NCI-H1436 (cell line): ENCODE measurements at regions not wholly inside any gene's neighbourhood (a gene's known extent, or its start where the extent isn't known, plus 50 kb on each side); places are given as distances from the start of the nearest gene placed in this dataset.

Experiments used
- DNase-seq: peaks from one replicate; lab custom pipeline; 2025; lab: John Stamatoyannopoulos, UW

- DNase-seq, result no peak
These were observed 214.4 kb downstream of the SPRY2 start for GRCh38 chr13:80126389-80127068.

GRCh38 chr13:80123945-80124344, 217.0 kb downstream of the SPRY2 start:
- DNase-seq, result no peak

- DNase-seq, result no peak
These were observed 219.9 kb downstream of the SPRY2 start for GRCh38 chr13:80121038-80121437.

DNA sequence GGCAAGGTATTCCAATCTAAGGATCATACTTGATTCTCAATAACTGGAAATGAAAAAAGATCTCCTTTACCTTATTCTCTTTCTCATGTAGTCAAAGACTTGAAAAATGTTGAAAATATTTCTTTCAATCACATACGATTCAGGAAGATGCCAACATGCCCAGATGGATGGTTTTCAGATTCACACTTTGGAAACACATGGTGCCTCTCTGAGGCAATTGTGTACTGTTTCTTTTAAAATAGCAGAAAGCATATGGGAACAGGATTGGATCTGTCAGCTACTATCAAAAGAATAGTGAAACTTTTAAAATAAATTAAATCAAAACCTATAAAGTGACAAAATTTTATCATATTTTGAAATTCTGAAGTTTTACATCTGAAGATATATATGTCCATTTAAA, 222.4 kb downstream of the SPRY2 start:
- DNase-seq, result no peak

DNA sequence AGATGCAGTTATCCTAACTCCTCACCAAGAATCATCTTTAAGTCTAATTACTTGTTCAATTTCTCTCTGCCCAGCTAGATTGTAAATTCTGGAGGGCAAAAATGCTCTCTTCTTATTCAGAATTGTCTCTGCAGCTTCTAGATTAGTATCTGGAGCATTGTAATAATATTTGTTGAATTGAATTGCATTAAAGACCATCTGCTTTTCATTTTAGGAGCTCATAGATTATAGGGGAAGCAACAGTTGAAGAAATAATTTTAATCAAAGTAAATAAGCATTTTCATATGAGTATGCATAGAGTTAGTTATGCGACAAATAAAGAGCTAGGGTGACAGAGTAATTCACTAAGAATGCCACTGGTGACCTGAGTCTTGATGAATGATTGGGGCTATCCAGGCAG, 222.8 kb downstream of the SPRY2 start:
- no peak for DNase-seq

DNA sequence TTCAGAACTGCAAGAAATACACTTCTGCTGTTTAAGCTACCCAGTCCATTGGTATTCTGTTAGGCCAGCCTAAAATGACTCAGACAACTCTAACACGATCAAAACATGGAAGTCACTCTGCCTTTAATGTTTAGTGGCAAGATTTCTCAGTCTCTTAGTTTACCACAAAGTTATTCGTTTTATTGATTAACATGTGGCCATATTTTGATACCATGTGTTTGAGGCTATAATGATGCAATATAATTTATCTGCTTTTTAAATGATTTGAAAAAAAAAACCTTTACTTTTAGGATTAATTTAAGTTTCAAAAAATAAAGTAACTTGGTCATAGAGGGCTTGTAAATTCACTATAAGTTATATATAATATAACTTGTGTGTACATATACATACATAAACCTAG, 223.4 kb downstream of the SPRY2 start:
- no peak for DNase-seq

GRCh38 chr13:80116107-80116506, 224.8 kb downstream of the SPRY2 start:
- DNase-seq, result no peak

DNA sequence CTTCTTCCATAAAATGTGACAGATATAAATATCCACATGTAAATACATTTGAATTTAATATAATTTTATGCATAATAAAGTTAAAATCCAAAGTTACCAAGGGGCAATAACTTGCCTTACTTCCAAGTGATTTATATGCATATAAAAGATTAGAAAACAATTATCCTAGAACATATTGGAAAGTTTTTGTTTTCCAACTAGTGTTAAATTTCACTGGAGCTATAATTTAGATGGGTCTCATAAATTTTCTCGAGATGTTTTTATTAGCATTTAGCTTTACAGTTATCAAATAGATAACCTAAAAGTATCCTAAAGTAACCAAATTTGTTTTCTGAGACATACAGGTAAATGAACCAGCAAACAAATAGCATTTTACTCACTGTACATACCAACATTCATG, 225.3 kb downstream of the SPRY2 start:
- DNase-seq, result no peak

- no peak for DNase-seq
These were observed 227.0 kb downstream of the SPRY2 start for GRCh38 chr13:80113714-80114454.

DNA sequence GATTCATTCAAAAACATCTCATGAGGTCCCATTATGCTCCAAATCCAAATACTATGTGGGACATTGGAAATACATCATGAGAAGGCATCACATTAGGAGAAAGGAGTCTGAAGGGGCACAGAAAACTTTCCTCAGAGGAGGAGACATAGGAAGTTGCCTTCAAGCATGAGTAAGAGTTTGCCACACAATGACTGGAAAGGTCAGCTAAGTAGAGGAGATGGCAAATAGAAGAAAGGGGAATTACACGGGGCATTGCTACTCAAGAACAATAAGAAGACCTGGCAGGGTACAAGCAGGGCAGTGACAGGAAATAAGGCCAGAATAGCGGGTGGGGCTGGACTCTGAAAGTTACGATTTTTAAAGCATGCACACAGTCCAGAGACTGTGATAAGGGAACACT, 231.6 kb downstream of the SPRY2 start:
- no peak for DNase-seq

- no peak for DNase-seq
These were observed 235.6 kb downstream of the SPRY2 start for GRCh38 chr13:80105350-80105749.

DNA sequence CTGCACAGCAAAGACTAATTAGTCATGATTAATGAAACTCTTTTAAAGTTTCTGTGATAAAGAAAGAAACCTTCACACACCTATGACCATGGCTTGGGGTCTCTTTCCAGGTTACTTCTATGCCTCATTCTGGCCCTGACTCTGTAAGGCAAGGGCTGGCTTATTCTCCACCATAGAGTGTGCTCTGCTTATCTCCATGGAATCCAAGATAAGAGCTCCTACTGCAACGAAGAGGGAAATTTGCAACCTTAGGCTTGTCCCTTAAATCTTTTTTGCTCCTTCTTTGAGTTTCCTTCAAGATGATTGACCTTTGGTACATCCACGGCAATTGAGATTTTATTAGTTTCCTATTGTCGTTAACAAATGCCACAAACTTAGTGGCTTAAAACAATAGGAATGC, 239.9 kb downstream of the SPRY2 start:
- DNase-seq, result no peak

DNA sequence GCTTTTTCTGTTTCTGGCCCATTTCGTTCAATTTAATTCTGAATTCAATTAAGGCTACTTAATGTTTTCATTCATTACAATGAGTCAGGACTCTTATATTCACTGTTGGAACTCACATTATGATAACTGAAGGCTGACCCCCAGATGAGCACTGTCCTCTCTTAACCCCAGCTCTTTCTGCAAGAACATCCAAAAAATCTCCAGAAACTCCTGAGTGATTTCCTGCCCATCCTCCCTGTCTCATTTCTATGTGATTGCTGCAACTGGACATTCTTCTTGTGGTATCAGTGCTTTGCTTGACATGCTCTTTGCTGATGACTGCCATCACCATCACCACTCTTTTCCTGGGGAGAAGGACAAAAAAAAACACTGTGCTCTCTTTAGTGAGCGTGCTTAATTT, 240.3 kb downstream of the SPRY2 start:
- no peak for DNase-seq

DNA sequence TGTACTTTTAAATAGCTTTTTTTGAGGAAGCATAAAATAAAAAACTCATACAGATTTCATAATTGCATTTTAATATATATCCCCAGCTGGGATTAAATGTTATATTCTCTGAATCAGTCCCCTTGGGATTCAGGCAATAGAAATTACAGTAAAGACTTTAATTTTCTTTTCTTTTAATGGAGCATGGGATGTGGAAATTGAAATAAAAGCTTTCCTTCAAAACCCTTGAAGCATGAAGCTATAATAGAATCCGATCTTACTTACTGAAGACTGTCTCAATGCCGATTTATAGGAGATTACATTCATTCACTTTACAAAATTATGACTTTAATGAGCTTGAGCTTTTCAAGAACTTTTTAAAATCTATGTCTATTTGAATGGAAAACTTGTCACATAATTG, 243.4 kb downstream of the SPRY2 start:
- no peak for DNase-seq

DNA sequence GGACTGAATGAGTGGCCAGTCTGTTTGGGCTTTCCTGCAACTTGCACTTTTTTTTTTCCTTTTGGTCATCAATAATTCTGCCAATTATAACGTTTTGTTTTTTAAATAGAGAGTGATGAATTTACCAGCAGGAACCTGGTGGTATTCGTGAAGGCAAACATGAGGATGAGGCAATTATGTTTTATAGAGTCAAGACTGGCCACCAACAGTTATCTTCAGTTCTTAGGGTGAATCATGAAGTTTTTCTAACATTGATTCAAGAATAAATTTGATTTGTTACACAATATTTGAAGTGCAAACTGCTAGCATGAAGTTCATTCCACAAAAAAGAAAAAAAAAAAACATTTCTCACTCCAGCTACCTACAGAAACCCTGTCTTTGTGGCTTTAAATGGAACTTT, 244.5 kb downstream of the SPRY2 start:
- DNase-seq, result no peak

- no peak for DNase-seq
These were observed 246.4 kb downstream of the SPRY2 start for GRCh38 chr13:80094526-80094925.

- DNase-seq, result no peak
These were observed 247.0 kb downstream of the SPRY2 start for GRCh38 chr13:80093888-80094287.

DNA sequence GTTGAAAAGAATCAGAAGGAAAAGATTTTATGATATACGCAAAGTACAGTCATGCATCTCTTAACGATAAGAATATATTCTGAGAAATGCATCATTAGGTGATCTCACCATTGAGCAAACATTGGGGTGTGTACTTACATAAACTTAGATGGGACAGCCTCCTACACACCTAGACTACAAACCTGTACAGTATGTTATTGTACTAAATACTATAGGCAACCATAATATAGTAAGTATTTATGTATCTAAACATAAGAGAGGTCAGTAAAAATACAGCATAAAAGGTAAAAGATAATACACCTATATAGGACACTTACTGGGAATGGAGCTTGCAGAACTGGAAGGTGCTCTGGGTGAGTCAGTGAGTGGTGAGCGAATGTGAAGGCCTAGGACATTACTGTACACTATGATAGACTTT, 254.6 kb downstream of the SPRY2 start:
- no peak for DNase-seq

GRCh38 chr13:80083853-80084676, 256.9 kb downstream of the SPRY2 start:
- DNase-seq, result peak; percentile 36

DNA sequence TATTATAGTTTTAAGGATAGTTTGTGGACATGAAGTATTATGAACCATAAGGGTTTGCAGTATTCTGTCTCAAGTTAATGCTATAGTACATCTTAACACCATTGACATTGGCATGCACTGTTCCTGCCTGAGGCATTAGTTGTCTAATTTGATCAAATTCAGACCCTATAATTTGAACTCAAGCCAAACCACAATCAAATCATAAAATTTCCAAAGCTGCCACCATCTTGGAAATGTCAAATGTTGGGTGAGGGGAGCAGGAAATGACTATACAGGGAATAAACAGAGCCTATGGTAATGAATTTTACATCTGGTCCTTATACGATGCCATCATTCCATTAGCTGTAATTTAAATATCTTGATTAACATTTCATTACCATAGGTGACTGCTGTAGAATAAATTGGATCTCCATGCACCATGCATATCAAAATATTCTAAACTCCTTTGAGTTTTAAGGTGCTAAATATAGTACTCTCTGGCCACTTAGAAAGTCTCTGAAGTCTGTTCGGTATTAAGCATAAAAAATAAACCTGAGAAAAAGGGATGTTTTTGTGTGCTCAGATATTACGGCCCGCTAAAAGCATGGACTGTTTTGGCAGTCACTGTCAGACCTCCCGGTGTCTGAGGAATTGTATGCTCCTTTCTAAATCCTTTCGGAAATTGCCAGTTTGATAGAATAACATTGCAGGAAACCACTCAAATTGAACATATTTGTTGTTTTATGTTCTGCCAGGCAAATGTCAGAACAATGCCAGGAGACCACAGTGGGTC, 257.7 kb downstream of the SPRY2 start:
- no peak for DNase-seq

GRCh38 chr13:80082396-80083080, 258.4 kb downstream of the SPRY2 start:
- DNase-seq, result no peak

DNA sequence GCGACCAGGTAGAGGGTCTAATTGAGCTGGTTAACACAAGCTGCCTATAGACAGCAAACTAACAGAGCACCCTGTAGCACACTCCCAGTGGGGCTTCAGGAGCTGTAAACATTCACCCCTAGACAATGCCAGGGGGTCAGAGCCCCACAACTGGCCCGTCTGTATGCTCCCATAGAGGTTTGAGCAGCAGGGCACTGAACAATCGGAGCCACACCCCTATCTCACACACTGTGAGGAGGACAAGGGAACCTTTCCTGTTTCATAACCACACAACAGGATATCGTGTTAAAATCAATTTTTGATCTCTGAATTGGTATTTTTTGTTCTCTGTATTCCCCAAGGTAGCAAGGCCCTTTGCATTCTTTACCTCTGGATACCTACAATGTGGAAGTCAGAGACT, 266.1 kb downstream of the SPRY2 start:
- no peak for DNase-seq
